ENCODE measurements at regions not wholly inside any gene's neighbourhood (a gene's known extent, or its start where the extent isn't known, plus 50 kb on each side); places are given as distances from the start of the nearest gene placed in this dataset.

DNA sequence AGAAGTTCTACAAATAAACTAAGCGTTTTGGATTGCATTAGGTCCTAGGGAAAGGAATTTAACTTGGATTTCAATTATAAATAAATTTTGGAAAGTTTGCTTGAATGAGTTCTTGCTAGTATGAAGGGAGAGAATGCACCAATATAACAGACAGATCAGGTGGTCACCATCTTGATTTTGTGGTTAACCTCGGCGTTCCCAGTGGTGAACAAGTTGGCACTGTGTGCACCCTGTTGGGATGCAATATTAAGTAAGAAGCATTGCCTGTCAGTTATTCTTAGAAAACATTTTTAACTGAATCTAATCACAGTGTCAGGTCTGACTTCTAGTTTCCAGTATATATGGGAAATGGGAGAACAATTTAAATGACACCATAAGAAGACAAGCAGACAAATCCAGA, 673.4 kb downstream of the SLC4A3 start:
- no peak for DNase-seq

DNA sequence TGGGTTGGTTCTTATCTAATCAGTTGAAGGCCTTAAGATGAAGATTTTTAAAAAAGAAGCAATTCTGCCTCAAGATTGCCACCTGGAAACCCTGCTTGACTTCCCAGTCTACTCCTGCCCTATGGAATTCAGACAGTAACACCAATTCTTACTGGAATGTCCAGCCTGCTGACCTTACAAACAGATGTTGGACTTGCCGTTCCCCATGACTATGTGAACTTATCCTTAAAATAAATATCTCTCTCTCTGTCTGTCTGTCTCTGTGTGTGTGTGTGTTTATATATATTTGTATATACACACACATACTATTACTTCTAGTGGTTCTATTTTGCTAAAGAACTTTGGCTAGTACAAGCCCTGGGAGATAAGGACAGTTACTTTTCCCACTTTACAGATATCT, 675.3 kb downstream of the SLC4A3 start:
- DNase-seq = no peak

DNA sequence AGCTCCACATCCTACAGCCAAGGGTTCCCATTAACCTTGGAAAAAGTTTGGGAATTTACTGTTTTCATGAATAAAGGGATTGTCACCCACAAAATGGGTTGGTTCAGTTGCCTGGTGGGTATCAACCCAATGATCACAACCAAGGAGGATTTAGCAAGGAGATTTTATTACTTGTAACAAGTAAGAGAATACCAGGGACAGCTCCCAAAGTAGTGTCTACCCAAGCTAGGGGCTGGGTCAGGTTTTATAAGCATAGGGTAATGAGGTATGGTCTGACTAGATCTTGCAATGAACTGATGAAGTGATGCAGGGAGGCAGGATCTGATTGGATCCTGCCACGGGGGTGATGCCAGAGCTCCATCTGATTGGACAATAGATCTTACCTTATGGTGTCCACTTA, 681.8 kb downstream of the SLC4A3 start:
- DNase-seq = no peak

DNA sequence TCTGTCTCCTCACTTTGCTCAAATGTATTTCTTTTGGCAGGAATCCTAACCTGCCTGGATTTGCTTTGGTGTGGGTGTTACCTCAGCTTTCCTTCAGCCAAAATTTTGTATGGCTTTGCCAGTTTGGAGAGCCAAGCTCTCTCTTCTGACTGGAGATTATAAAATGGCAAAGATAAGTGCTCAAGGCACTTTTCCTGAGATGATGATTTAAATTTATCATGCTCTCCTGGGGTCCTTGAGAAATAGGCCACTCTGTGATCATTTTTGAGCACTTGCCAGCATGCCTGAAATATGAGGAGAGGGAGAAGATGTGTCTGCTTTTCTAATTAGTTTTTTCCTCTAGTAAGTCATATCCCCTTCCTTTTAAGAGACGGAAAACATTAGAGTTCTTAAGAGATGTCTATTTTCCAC, 683.0 kb downstream of the SLC4A3 start:
- no peak for DNase-seq

DNA sequence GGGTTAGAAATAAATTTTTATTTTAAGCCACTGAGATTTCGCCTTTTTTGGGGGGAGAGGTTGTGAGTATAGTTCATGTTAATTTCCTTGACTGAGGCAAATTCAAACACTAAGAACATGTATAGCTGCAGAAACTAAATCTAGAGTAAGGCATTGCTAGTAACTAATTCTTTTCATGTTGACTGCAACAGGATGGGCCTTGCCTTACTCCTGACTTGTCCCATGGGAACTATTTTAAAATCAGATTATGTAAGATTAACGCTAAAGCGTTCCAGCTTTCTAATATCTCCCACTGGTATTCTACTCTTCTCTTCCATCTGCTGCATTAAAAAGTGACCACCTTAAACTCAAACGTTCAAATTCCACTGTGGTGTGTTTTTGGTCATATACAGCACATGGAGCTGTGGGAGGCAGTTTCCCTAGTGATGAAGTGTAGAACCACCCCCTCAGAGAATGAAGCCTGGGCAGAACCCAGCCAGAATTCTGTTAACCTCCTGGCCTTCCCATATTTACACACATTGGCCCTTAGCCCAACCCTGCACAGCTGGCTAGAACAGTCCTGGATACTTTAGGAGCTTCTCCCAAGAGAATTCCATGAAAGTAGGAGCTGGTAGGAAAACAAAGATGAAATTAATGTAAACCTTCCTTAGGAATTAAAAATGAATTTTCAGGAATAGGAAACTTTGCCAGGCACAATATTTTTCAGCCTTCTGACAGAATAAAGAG, 687.8 kb downstream of the SLC4A3 start:
- DNase-seq = no peak

DNA sequence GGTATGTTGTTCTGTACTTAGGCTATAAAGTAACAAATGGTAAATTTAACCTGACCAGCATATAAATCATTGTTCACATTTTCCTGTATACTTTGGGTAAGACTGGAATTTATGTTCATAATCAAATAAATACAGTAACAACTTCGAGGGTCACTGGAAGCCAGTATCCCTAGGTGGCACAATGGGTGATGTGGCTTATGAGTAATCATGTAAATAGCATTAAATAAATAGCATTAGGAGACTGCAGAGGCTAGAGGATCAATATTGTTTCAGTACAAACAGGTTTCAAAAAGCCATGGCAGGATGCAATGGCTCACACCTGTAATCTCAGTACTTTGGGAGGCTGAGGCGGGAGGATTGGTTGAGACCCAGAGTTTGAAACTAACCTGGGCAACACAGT, 690.6 kb downstream of the SLC4A3 start:
- no peak for DNase-seq

DNA sequence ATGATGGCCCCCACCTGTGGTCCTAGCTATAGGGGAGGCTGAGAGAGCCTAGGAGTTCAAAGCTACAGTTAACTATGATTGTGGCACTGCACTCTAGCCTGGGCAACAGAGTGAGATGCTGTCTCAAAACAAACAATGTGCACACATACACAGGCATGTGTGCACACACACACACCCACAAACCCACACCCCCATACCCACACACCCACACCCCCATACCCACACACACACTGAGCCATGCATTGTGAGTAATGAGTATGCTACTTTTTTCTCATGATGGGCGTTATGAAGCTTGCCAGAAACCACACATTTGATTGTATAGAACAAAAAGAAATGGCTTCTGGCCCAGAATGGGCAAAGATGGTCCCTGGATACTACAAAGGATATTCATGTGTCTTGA, 691.1 kb downstream of the SLC4A3 start:
- no peak for DNase-seq

DNA sequence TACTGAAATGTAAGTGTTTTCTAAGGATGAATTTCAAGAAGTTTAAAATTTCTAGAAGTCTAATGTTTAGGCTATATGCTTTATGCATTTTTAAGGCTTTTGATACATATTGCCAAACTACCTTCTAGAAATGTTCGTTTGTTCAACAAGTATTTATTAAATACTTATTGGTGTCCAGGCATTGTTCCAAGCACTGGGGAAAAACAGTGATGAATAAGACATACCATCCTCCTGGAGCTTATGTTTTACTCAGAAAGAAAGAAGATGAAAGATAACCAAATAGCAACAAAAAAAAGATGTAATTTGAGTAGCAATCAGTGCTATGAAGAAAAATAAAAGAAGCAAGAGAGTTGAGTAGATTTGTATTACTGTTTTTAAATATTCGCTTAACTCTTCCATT, 692.9 kb downstream of the SLC4A3 start:
- no peak for DNase-seq

DNA sequence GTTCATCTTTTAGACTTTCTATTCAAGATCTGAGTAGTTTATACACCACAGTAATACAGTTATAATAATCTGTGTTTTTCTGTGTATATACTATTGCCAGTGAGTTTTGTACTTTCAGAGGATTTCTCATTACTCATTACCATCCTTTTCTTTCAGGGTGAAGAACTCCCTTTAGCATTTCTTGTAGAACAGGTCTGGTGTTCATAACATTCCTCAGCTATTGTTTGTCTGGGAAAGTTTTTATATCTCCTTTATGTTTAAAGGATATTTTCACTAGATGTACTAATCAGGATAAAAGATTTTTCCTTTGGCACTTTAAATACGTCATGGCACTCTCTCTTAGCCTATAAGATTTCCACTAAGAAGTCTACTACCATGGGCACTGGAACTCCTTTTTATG, 705.5 kb downstream of the SLC4A3 start:
- no peak for DNase-seq

DNA sequence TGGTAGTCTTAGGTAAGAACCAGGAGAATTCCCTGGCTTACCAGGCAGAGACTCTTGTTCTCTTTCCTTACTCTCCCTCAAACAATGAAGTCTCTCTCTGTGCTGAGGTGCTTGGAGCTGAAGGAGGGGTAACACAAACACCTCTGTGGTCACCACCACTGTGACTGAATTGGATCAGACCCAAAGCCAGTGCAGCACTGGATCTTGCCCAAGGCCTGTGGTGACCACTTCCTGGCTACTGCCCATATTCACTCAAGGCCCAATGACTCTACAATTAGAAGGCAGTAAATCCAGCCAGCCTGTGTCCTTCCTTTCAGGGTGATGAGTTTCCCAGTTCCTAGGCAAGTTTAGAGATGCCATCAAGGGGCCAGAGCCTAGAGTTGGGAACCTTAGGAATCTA, 706.8 kb downstream of the SLC4A3 start:
- no peak for DNase-seq

DNA sequence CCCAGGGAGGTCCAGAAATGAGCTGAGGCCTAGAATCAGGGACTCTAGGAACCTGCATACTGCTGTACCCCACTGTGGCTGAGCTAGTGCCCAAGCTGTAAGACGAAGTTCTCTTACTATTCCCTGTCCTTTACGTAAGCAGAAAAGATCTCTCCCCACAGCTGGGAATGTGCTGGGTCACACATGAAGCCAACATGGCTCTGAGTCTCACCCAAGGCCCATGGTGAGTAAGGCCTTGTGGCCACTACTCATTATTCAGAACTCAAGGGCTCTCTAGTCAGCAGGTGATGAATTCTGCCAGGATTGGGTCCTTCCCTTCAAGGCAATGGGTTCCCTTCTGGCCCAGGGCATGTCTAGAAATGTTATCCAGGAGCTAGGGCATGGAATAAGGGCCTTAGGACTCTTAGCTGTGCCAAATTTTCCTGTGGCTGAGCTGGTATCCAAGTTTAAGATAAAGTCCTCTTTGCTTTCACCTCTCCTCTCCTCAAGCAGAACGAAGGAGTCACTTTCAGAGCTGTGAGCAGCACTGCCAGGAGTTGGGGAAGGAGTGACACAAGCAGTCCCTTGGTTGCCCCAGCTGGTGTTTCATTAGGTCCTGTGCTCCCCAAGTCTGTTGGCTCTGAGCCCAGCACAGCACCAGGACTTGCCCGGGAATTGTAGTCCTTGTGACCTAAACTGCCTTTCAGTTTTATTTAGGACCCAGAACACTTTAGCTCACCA, 707.6 kb downstream of the SLC4A3 start:
- no peak for DNase-seq

DNA sequence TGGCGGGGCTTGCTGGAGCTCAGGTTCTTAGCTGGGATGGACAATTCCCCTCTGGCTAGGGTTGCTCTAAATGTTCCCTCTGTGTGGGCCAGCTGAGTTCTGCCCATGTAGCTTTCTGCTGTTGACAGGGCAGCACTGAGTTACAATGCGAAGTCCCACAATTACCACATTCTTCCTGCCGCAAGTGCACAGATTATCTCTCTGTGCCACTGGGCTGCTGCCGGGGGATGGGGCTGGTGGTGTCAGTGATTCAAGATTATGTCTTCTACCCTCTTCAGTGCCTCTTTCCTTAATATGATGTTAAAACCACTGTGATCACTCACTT, 708.1 kb downstream of the SLC4A3 start:
- no peak for DNase-seq

DNA sequence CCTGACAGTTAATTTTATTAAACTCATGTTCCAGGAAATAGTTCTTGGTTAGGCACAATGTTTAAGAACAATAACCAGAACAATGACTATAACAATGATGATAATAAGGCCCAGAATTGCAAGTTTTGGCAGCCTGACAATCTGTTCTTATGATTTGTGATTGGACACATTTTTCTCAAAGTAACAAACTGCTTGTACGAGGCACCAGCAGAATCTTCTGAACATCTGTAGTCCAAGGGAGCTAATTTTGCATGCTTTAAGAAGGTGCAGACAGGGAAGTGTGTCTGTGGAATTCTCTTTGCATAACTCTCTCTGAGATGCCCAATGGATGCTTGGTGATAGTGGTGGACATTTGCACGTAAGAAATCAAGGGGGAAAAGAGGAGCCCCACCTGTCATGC, 709.3 kb downstream of the SLC4A3 start:
- DNase-seq = no peak

DNA sequence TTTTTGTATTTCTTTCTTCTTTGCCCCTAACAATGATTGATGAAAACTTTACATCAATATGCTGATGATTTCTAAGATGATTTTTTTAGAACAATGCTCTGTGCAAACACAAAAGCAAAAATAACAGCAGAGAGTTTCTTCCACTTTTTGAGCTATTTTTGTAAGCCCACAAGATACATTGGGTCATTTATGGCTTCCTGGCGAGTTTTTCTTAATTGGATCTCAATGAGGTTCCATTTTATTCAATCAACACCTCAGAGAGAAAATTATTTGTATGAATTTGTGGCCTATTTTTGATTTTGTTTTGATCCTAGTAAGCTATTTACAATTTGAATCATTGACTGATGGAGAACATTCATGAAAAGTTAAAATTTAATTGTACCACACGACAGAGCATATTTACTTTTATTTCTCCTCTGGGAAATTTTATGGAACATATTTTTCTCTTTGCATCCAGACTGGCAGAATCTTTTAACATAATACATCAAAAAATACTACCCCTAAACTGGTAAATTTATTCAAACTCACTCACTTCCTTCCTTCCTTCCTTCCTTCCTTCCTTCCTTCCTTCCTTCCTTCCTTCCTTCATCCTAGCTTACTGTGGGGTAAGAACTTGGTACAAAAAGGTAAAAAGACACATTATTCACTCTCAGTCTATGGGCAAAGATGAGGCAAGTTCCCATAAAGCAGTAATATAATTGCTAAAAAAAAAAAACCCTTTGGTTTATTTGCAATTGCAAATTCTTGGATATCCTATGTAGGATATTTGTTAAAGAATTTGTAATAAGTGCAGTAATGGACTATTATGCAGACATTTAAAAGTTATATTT, 710.4 kb downstream of the SLC4A3 start:
- no peak for DNase-seq

DNA sequence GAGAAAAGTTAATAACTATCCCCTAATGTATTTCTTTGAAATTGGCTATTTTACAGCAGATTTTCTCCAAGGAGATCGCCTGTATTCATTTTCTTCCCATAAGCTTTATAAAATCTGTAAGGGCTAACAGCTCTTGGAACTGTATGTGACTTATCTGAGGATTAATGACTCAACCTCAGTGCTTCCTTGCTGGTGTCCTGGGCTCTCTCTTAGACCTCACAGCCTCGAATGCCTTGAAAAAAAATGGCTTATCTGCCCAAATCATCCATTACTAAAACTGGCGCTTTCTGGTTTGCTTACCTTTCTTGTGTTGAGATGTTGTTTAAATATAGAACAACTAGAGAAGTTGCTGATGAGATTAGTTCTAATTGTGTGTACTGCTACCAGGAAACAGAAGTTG, 713.6 kb downstream of the SLC4A3 start:
- DNase-seq = no peak

DNA sequence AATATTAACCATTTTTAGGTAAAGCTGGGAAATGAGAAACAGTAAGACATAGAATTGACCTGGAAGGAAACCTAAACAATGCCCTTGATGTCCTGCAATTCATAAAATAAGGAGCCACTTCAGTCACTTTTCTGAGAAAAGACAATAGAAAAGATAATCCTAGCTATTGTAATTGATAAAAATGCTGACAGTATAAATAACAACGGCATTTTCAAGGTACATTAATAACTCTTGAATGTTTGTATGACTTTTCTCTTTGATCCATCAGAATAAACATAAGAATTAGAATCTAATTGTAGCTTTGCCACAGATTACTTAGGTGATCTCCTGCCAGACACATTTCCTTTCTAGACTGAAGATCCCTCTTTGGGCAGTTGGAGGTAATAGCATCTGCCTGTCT, 719.5 kb downstream of the SLC4A3 start:
- DNase-seq = no peak

DNA sequence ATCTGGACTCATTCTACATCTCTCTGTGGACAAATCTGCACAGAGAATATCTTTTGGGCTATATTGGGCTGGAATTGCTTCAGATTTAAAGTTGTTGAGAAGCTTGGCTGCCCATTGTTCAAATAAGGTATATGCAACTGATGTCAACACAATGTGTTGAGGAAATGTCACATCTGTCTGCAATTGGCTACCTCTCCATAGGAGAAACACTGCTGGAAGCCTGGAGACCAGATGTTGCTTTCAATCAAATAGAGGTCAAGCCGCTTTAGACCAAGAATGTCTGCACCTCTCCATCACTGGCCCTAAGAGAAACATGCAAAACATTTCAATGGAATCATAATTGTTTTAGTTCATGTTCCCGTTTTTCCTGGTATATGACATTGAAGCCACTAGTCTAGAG, 720.2 kb downstream of the SLC4A3 start:
- no peak for DNase-seq

DNA sequence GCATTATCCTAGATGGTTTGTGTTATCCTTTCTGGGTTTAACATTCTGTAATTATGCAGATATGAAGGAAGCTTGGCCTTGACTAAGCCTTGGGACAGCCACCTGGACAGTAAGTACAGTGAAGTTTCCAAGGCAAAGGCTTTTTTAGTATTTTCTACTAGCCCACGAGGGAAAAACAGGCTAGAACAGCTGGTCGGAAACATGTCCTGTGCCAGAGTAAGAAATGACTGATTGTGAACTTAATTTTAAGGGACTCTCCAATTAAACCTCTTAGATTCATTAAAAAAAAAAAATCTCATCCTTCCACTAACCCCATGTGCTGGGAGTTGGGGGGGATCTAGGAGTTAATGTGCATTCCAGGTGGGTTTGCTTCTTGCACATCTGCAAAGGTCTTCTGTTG, 720.8 kb downstream of the SLC4A3 start:
- DNase-seq = no peak

DNA sequence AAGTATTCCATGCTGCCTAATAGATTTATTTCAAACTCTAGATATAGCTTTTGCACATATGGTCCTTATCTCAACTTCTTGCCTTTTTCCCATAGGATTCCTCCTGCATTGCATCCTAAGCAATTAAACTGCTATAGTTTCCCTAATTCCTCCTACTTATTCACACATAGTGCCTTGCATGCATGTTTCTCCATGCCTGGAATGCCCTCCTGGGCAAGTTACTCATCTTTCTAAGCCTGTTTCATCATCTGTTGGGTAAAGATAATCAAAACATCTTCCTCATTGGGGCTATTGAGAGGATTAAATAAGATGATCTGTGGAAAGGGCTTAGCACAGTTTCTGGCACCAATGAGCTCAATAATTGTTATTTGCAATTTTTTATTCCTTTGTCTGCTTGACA, 726.5 kb downstream of the SLC4A3 start:
- no peak for DNase-seq

DNA sequence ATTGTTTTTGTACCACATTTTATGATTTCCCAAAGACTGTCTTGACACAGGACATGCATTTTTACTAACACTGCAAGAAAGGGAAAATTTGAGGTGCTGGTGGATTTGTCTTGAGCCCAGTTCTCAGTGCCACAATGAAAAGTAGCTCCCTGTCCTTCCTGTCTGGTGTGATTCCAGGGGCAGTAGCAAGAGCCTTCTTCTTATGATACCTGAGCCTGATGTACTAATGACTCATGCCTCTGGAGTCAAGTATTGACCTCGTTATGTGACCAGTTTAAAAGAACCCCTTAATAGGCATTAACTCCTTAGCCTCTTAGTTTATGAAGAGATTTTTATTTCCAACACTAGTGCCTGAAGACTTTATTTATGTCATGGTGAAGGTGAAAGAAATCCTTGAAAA, 728.6 kb downstream of the SLC4A3 start:
- DNase-seq = no peak

DNA sequence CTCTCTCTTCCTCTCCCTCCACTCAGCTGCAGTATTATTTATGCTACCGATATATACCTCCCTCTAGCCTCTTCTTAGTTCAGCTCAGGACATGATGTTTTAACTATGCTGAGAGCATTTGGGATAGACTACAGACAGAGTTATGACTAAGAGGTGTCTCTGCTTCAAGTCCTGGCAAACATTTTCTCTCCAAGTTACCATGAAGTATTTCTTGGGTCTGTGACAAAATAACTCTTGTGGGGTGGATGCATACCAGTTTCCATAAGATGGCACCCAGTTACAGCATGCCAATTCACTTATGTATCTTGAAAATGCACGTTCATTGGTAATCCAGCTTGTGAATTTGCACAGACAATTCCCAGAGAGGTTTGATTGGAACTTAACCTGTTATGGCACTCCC, 737.6 kb downstream of the SLC4A3 start:
- no peak for DNase-seq

DNA sequence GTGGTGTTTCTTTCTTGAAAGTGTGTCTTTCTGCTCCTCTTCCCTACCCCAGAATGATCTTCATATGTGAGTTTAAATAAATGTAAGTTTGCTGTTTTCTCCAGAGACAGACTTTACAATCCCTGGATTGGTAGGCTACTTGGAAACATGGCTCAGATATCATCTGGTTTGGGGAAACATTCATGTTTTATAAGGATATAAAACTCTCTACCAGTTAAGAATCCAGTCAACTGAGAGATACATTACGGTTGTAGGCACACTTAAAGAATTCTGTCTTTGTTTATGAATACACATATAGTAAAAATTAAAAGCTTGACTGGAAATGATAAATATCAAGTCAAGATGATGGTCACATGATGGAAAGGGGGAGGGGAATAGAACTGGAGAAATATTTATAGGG, 739.3 kb downstream of the SLC4A3 start:
- DNase-seq = no peak

DNA sequence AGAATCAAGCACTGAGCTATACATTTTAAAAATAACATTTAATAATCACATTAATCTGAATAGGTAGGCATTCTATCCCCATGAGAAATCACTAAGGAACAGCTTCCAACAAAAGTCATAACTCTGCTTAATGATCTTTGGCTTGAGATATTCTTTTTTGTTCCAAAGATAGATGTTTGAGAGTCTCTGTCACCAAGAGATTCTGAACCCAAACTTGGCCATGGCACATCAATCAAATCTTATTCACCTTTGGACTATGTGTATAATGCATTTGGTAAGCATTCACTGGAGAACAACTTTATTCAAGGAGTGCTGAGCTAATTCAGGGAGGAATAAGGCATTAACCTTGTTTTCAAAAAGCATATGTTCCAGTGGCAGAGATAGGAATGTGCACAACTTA, 743.3 kb downstream of the SLC4A3 start:
- no peak for DNase-seq

DNA sequence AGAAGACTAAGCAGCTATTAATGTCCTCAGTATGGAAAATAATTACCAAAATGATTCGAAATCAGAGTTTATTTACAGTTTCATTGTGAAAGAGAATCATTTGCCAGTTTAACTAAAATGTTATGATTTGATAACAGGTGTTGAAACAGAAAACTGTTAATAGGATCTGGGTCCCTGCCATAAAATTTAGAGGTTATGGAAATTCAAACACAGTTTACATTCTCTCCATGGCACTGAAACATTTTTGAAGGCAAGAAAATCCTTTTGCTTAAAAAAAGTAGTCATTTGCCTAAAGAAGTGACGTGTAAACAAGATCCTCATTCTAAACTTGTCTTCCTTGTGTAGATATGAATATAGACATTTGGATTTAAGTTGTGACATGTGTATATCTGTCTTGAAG, 743.8 kb downstream of the SLC4A3 start:
- DNase-seq = no peak
